GM21529 (cell line): ENCODE measurements at regions not wholly inside any gene's neighbourhood (a gene's known extent, or its start where the extent isn't known, plus 50 kb on each side); places are given as distances from the start of the nearest gene placed in this dataset.

Experiments
- ATAC-seq: cut with Tn5 transposase; IDR thresholded peaks from one replicate; pipeline ENCODE4 v1.9.1; 2021; ENCODE audit not compliant: unreplicated experiment

- ATAC-seq: no peak
Observed at GRCh38 chr15:53307952-53308624, 451.4 kb downstream of the WDR72 start.

- ATAC-seq: no peak
Observed at GRCh38 chr15:53305554-53305953, 453.9 kb downstream of the WDR72 start.

DNA sequence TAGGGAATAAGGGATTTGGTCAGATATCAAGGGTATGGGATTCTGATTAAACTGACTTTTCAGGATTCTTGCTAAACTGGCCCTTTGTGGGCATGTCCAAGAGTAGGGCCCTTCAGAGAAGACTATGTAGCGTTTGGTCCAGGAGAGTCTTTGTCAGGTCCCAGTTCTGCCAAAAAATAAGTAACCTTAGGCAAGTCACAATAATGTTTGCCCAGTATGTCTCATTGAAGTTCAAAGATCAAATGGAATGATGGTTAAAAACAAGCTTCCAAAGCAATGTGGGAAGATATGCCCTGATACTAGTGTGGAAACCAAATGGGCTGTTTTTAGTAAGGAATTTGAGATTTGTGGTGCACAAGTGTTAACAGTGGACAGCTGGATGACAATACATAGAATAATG, 454.4 kb downstream of the WDR72 start:
- ATAC-seq: no peak

DNA sequence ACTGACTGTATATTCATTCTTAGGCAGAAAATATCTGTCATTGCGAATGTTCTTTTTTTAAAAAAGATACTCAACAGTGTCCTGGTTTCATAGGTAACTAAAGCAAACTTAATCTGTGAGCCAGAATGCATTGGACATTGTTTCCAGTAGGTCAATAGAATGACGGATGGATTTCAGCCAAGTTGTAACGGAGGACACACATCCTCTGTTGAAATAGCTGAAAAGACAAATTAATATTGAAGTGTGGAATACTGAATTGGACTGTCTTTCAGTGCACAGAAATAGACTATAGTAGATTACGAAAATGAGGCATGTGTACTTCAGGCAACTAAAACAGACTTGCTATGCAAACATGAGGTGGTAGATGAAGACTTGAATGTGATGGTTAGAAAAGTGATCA, 461.6 kb downstream of the WDR72 start:
- no peak for ATAC-seq

DNA sequence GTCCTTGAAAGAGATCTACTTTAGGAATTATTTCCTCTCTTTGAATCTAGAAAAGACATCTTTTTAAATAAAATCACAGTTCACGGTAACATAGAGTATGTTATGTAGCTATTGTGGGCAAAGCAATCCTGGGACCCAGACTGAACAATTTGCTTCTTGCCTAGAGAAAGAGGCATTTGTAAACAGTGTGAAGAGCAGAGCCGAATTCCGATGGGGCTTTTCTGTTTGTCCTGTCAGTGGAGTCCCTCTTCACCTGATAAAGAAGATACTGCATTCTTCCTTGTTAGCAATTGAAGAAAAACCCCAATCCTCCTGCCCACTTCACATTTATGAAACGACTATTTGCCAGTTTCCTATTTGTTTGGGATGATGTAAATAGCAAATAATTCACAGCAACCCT, 462.9 kb downstream of the WDR72 start:
- ATAC-seq: no peak

GRCh38 chr15:53295574-53295973, 463.9 kb downstream of the WDR72 start:
- ATAC-seq: no peak

DNA sequence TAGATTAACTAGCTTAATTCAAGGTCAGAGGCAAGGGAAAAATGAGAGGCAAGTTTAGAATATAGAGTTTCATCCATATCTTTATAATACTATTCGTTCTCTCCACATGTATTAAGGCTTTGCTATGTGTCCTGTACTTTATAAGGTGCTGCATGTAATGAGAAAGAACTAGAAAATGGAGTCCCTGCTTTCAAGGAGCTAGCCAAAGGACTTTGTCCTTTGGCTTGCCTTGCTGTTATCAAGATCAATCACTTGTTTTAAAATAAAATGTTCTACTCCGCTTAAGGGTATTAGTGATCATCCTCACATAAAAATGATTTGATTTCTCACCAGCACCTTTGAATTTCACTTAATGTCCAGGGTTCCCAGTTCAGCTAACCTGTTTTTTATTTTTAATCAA, 470.9 kb downstream of the WDR72 start:
- no peak for ATAC-seq

DNA sequence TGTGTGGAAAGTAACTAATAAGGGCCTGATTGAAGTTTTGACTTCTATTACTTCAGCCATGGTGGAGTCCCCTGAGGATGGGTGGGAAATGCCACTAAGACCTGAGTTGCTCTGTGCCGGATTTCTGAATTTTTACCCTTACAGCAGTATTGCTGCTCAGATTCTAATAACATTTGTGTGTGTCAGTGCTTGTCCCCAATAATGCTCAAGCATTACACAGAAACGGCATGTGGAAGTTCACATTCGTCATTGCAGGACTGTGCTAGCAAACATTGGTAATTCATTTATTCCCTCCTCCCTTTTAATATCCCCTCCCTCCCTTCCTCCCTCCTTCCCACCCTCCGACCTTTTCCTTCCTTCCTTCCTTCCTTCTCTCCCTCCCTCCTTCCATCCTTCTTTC, 484.5 kb upstream of the ONECUT1 start:
- ATAC-seq: no peak

DNA sequence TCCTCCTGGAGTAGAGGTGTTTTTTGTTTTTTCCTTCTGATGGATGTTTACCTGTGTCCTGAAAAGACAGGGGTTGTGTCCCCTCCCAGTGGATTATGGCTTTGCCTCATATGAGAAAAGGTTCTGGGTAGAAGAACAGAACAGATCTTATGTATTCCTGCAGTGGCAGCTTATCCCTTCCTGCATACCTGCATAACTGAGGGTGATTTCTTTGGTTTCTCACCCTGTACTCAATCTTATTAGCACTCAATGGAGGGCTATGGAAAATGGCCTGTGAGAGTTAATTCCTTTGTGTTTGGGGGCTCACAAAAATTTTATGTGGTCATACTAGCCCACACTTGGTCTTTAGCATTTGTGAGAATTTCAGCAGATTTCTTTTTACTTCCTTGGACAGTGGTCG, 482.0 kb upstream of the ONECUT1 start:
- no peak for ATAC-seq

GRCh38 chr15:53266176-53266575, 476.0 kb upstream of the ONECUT1 start:
- ATAC-seq: no peak

GRCh38 chr15:53260647-53261046, 470.5 kb upstream of the ONECUT1 start:
- no peak for ATAC-seq

- ATAC-seq: no peak
Observed at GRCh38 chr15:53256457-53256856, 466.3 kb upstream of the ONECUT1 start.

DNA sequence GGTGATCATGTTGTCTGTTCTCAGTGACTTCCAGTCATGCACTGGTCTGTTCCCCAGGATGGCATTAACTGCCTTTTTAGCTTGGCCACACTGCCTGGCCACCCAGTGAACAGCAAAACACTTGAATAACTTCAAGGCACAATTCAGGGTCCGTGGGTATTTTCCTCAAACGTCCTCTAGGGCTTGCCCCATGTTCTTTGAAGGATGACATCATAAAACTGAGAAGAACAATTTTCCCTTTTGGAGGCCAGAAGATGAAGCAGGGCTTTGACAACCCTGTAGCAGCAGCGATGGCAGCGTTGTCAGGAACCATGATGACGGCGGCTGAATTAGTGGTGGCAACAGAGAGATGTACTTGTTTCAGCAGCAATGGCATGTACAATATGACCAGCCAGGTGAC, 465.9 kb upstream of the ONECUT1 start:
- ATAC-seq: no peak

DNA sequence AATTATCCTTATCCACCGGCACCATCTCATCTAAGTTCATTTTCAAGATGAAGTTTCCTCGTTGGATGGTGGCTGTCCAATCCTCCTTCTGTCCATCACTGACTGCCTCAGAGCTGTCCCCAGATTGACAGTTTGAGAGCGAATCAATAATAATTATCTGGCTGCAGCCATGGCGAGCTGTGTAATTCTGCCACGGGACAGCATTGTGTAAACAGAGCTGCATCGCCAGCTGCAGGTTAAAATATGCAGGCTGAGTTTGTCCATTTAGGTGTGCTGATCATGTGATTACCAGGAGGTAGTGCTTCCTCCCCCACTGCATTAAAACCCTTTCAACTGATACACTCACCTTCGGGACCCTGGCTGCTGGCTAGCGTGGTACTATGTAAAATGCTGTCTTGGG, 461.9 kb upstream of the ONECUT1 start:
- ATAC-seq: no peak

DNA sequence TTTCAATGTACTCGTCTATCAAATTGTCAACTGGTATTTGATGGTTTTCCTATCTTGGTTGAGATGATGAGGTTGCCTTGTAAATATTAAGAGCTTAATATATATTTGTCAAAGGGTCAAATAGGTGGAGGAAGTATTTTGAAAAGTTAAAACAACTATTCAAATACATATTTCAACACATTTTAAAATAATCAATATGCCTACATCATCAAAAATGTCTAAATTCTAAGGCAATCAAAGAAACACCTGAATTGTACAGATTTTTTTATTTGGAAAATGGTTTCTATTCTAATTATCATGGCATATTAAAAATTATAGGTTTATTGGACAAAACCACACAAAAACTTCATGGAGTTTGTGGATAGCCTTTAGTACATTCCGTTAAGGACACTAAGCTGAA, 461.4 kb upstream of the ONECUT1 start:
- ATAC-seq: no peak

DNA sequence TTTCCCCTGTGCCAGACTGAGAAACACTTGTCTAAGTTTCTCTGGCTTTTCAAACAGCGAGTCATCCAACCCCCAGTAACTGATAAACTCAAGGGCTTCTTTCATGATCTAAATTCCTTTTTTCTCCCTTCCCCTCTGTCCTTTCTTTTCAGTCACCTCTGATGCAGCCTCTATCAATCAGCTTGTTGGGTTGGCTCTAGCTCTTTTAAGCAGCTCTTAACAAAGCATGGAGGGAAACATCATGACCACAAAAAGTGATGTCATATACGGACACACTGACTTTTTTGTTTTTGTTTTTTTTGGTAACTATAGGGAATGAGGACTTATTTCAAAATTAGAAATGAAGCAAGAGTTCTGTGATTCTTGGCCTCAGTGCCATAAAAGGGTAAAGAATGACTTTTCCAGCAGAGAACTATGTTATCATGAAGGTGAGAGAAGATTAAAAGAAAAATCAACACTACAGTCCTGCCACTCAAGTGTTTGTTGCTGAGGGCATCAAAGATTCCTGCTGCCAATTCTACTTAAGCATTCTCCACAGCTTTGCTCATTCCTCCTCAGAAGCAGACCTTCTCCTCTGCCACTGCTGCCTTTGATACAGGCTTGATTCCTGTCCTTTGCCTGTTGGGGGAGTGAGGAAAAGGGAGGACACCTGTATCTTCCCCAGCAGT, 457.0 kb upstream of the ONECUT1 start:
- no peak for ATAC-seq

DNA sequence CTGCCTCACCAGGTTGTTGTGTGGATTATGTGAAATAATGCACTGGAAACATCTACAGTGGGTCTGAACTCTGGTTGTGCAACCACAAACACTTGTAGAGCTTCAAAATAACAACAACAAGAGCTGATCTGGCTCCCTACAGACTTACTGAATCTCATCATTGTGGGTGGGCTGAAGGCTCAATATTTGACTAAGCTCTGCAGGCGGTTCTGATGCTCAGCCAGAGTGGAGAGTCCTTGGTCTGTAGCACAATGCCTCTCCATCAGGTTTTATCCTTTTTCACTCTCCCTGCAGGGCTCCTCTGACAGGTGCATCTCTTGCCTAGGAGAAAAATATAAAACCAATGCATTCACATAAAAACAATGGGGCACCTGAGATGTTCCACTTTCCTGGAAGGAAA, 456.3 kb upstream of the ONECUT1 start:
- ATAC-seq: no peak

DNA sequence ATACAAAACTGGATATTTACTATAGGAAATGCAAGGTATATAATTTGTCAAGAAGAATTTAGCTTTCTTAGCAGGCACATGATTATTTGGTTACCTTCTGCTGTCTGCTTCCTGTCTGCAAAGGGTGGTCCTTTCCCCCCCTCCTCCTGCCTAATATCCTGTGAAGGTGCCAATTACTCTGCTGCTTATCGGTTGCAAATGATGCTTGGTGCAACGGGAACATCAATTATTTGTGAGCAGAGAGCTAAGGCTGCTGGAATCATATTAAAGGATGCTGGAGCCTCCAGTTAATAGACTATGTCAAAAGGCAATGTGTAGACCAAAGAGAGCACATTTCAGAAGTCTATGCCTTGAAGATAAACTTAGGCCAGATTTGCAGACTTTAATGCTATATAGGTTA, 443.7 kb upstream of the ONECUT1 start:
- ATAC-seq: no peak

GRCh38 chr15:53230473-53230872, 440.3 kb upstream of the ONECUT1 start:
- no peak for ATAC-seq

- ATAC-seq: no peak
Observed at GRCh38 chr15:53226559-53226958, 436.4 kb upstream of the ONECUT1 start.

GRCh38 chr15:53225781-53226180, 435.6 kb upstream of the ONECUT1 start:
- ATAC-seq: no peak

GRCh38 chr15:53224371-53224770, 434.2 kb upstream of the ONECUT1 start:
- ATAC-seq: no peak

GRCh38 chr15:53223815-53224214, 433.7 kb upstream of the ONECUT1 start:
- no peak for ATAC-seq
